ENCODE measurements at regions not wholly inside any gene's neighbourhood (a gene's known extent, or its start where the extent isn't known, plus 50 kb on each side); places are given as distances from the start of the nearest gene placed in this dataset.

- Histone ChIP-seq H3K4me2 (ENCODE audit: insufficient read depth, insufficient read length, low read length) (no peak overlapping the region), H3K27ac (ENCODE audit: insufficient read length, low read depth, low read length) (no peak overlapping the region), H3K56ac (ENCODE audit: insufficient read length, low read depth, low read length) (no peak overlapping the region), H3K4me1 (ENCODE audit: insufficient read depth, low read length) (no peaks in the 10 kb centered on the region), H3K23me2 (ENCODE audit: insufficient read length, low read depth, low read length, poor library complexity, severe bottlenecking) (no peaks in the 10 kb centered on the region), H2BK15ac (ENCODE audit: low read depth, low read length) (no peak overlapping the region), H3K23ac (ENCODE audit: insufficient read length, low read depth, low read length) (no peak overlapping the region), H3K9me3 (ENCODE audit: control insufficient read depth, low read depth, low read length) (no peaks in the 10 kb centered on the region), H2AK5ac (ENCODE audit: insufficient read length, low read length) (no peak overlapping the region), H3K79me1 (ENCODE audit: insufficient read depth, low read depth, low read length, poor library complexity, severe bottlenecking) (no peaks in the 10 kb centered on the region), H2BK12ac (ENCODE audit: insufficient read length, low read depth, low read length) (no peak overlapping the region), H4K5ac (ENCODE audit: insufficient read length, low read depth, low read length) (no peak overlapping the region), H3K14ac (ENCODE audit: insufficient read depth, low read length) (no peak overlapping the region), H3K79me2 (ENCODE audit: insufficient read depth, low read length) (no peaks in the 10 kb centered on the region), H2AFZ (ENCODE audit: low read length) (no peak overlapping the region), H4K20me1 (ENCODE audit: control insufficient read depth, insufficient read depth, insufficient read length) (no peaks in the 10 kb centered on the region), H3K9ac (ENCODE audit: extremely low read depth, insufficient read length, low read length) (no peak overlapping the region), H4K91ac (ENCODE audit: insufficient read length, low read depth, low read length) (no peak overlapping the region), H4K8ac (replicated peaks; ENCODE audit: insufficient read length, low read depth, low read length) (no peak overlapping the region), H3K18ac (ENCODE audit: insufficient read length, low read depth, low read length) (no peak overlapping the region), H2BK120ac (ENCODE audit: low read depth, low read length, poor library complexity, severe bottlenecking) (no peak overlapping the region), H2BK5ac (ENCODE audit: insufficient read length, low read length) (no peak overlapping the region), H2BK20ac (ENCODE audit: low read depth, low read length, poor library complexity, severe bottlenecking) (no peak overlapping the region), H3T11ph (ENCODE audit: low read length) (no peak overlapping the region), H3K27me3 (ENCODE audit: insufficient read depth, low read length) (no peaks in the 10 kb centered on the region), H3K4ac (ENCODE audit: low read depth, low read length) (no peak overlapping the region)
- Mint-ChIP-seq H3K4me1 (no peaks in the 10 kb centered on the region), H3K27me3 (ENCODE audit: low read depth) (no peaks in the 10 kb centered on the region), H3K9me3 (no peaks in the 10 kb centered on the region), H3K36me3 (ENCODE audit: insufficient read depth in 1 of 3, low read depth in 3 of 3) (no peaks in the 10 kb centered on the region), H3K27ac (no peak overlapping the region), H3K4me3 (no peak overlapping the region)
- TF ChIP-seq CTCF (conservative IDR thresholded peaks at IDR 0.05) = no peak
- no CpG with 5 or more reads among the region's 1 CpG for WGBS (ENCODE audit: extremely low coverage, insufficient read length, low lambda C conversion rate)
- DNase-seq = no peak
These were observed 677.0 kb downstream of the NYAP2 start for GRCh38 chr2:226076529-226076928.

Measured in H9 (cell line).